ENCODE measurements at regions not wholly inside any gene's neighbourhood (a gene's known extent, or its start where the extent isn't known, plus 50 kb on each side); places are given as distances from the start of the nearest gene placed in this dataset.

GRCh38 chr2:9097892-9098291 is 94.4 kb upstream of the MBOAT2 start:
- no peaks in the 10 kb centered on the region for H3K27me3 ChIP-seq
- H3K4me3 ChIP-seq (replicated peaks in 1 of 3) = no peak overlapping the region
- no peaks in the 10 kb centered on the region for H3K36me3 ChIP-seq
- peaks cover 0 to 18% of the 10 kb centered on the region in 2 donors for H3K4me1 ChIP-seq
- H3K9me3 ChIP-seq = no peaks in the 10 kb centered on the region
- H3K27ac ChIP-seq = no peak overlapping the region
- 85 to 96% methylated on average over 7 of the region's 7 CpGs for WGBS, 2 donors
- TF ChIP-seq CTCF (IDR thresholded peaks at IDR 0.05) = no peak
- TF ChIP-seq POLR2A (IDR thresholded peaks at IDR 0.05) = no peak
- no peak for DNase-seq
- intact Hi-C loops (cut with DNase I) = no loop called here

- no peak for TF ChIP-seq POLR2A (IDR thresholded peaks at IDR 0.05)
- DNase-seq = peak; percentile 12 to 22
- Histone ChIP-seq H3K9me3 (no peaks in the 10 kb centered on the region), H3K4me3 (replicated peaks in 1 of 3) (no peak overlapping the region), H3K27ac (no peak overlapping the region), H3K4me1 (peaks cover 0 to 18% of the 10 kb centered on the region in 2 donors), H3K27me3 (no peaks in the 10 kb centered on the region), H3K36me3 (no peaks in the 10 kb centered on the region)
- intact Hi-C loops (cut with DNase I) = no loop called here
- 75 to 81% methylated on average over 8 of the region's 8 CpGs for WGBS, 2 donors
Measured at GRCh38 chr2:9097239-9097638, 93.8 kb upstream of the MBOAT2 start.

- WGBS, 2 donors = 93 to 98% methylated on average over 12 of the region's 13 CpGs
- Histone ChIP-seq H3K9me3 (no peaks in the 10 kb centered on the region), H3K4me3 (replicated peaks in 1 of 3) (no peak overlapping the region), H3K27me3 (no peaks in the 10 kb centered on the region), H3K27ac (peak overlapping the region in 1 of 3 donors; percentile 43), H3K36me3 (no peaks in the 10 kb centered on the region), H3K4me1 (peaks cover 0 to 18% of the 10 kb centered on the region in 2 donors)
- no peak for TF ChIP-seq POLR2A (IDR thresholded peaks at IDR 0.05)
- no peak for TF ChIP-seq CTCF (IDR thresholded peaks at IDR 0.05)
- DNase-seq = no peak
- intact Hi-C loops (cut with DNase I) = no loop called here
Measured at GRCh38 chr2:9096761-9097160, 93.3 kb upstream of the MBOAT2 start.

GRCh38 chr2:9095690-9096089 is 92.2 kb upstream of the MBOAT2 start:
- intact Hi-C loops (cut with DNase I) = no loop called here
- 4 to 6% methylated on average over 4 to 7 of the region's 21 CpGs for WGBS, 2 donors
- TF ChIP-seq CTCF (IDR thresholded peaks at IDR 0.05) (peak in 1 of 6 experiments; percentile 25), POLR2A (IDR thresholded peaks at IDR 0.05) (no peak)
- Histone ChIP-seq H3K9me3 (no peaks in the 10 kb centered on the region), H3K4me3 (replicated peaks in 1 of 3) (no peak overlapping the region), H3K27me3 (no peaks in the 10 kb centered on the region), H3K36me3 (no peaks in the 10 kb centered on the region), H3K27ac (peak overlapping the region in 2 of 3 donors; percentile 7 to 43), H3K4me1 (peaks cover 0 to 18% of the 10 kb centered on the region in 2 donors)
- DNase-seq = peak; percentile 63 to 65

GRCh38 chr2:9095226-9095625 is 91.7 kb upstream of the MBOAT2 start:
- intact Hi-C loops (cut with DNase I) = no loop called here
- 75 to 79% methylated on average over 13 to 14 of the region's 14 CpGs for WGBS, 2 donors
- DNase-seq = no peak
- Histone ChIP-seq H3K9me3 (no peaks in the 10 kb centered on the region), H3K4me1 (peaks cover 0 to 18% of the 10 kb centered on the region in 2 donors), H3K27ac (no peak overlapping the region), H3K27me3 (no peaks in the 10 kb centered on the region), H3K4me3 (replicated peaks in 1 of 3) (no peak overlapping the region), H3K36me3 (no peaks in the 10 kb centered on the region)
- TF ChIP-seq CTCF (IDR thresholded peaks at IDR 0.05) (no peak), POLR2A (IDR thresholded peaks at IDR 0.05) (no peak)

- Histone ChIP-seq H3K27me3 (no peaks in the 10 kb centered on the region), H3K4me1 (peaks cover 0 to 18% of the 10 kb centered on the region in 2 donors), H3K9me3 (no peaks in the 10 kb centered on the region), H3K36me3 (no peaks in the 10 kb centered on the region), H3K27ac (no peak overlapping the region), H3K4me3 (replicated peaks in 1 of 3) (no peak overlapping the region)
- DNase-seq = no peak
- 91 to 98% methylated on average over 12 to 13 of the region's 14 CpGs for WGBS, 2 donors
- intact Hi-C loops (cut with DNase I) = no loop called here
- TF ChIP-seq POLR2A (IDR thresholded peaks at IDR 0.05) (no peak), CTCF (IDR thresholded peaks at IDR 0.05) (no peak)
Measured at GRCh38 chr2:9094117-9094516, 90.6 kb upstream of the MBOAT2 start.

Data from thyroid gland (tissue), 4 donors.